HCT116 (cell line): ENCODE measurements at regions not wholly inside any gene's neighbourhood (a gene's known extent, or its start where the extent isn't known, plus 50 kb on each side); places are given as distances from the start of the nearest gene placed in this dataset.

Experiments used
- ATAC-seq: fragments of 200-7000 bp; cut with Tn5 transposase; 2 replicates; pipeline ENCODE4 v1.9.1; 2020; ENCODE audit warnings: mild to moderate bottlenecking, moderate library complexity
- BruUV-seq: library from RNA; stranded (reverse); fragments of 400-500 nt; replicated peaks from 2 replicates; lab custom pipeline; 2021; lab: Mats Ljungman, UMichigan
- CTCF ChIA-PET: fragments of 300-600 bp; sonication (Branson Sonifier 250); formaldehyde crosslinking; loops from one replicate; lab custom pipeline; 2021; ENCODE audit warnings: antibody characterized with exemption; lab: Charles Lee
- POLR2A ChIA-PET: fragments of 300-600, 350-600 bp; sonication (Branson Sonifier 250); formaldehyde crosslinking; loops from one replicate; lab custom pipeline; 2021; ENCODE audit warnings: antibody characterized with exemption; lab: Charles Lee
- RAD21 ChIA-PET, 2 experiments: fragments of 300-600 bp; sonication (Branson Sonifier 250); formaldehyde crosslinking; loops; one replicate each; lab custom pipeline; 2023; ENCODE audit warnings: low total read pairs in 2 of 2; ENCODE audit not compliant: uncharacterized antibody in 2 of 2, unreplicated experiment in 2 of 2, low non-redundant PET in 1 of 2; lab: Charles Lee
- DNase-seq: peaks from one replicate; pipeline ENCODE4 v3.0.0-alpha.2; 2010; ENCODE audit warnings: low read depth, low spot score
- H2AFZ ChIP-seq: fragments of 200-600 bp; shearing (Covaris generic), sonication (generic); 2 replicates; pipeline ENCODE4 v1.6.1; 2017; ENCODE audit warnings: low read depth, mixed run types, mixed read lengths, antibody characterized with exemption, low read length; ENCODE audit not compliant: poor library complexity, severe bottlenecking
- H3K27ac ChIP-seq: 2 replicates; pipeline ENCODE4 v1.5.1; 2012; ENCODE audit warnings: low read depth, low read length
- H3K27me3 ChIP-seq: fragments of 200-600 bp; sonication (generic); 2 replicates; pipeline ENCODE4 v1.6.1; 2016; ENCODE audit warnings: mixed run types, low read length, mixed read lengths; ENCODE audit not compliant: insufficient read depth
- H3K36me3 ChIP-seq, 2 experiments: fragments of 200-500 bp in 1 of 2; fragments of 200-600 bp in 1 of 2; sonication (Bioruptor generic) in 1 of 2; sonication (generic) in 1 of 2; 2 replicates each; pipeline versions ENCODE4 v1.5.1 to v1.6.1; 2014 to 2016; ENCODE audit warnings: low read length in 2 of 2, inconsistent platforms in 1 of 2, mixed read lengths in 1 of 2, mixed run types in 1 of 2; ENCODE audit not compliant: insufficient read depth in 2 of 2, control insufficient read depth in 1 of 2
- H3K4me1 ChIP-seq, 2 experiments: fragments of 200-600 bp in 1 of 2; sonication (generic) in 1 of 2; 2 replicates each; pipeline versions ENCODE4 v1.5.1 to v1.6.1; 2012 to 2017; ENCODE audit warnings: low read length in 2 of 2, inconsistent platforms in 1 of 2, mild to moderate bottlenecking in 1 of 2, mixed read lengths in 1 of 2, mixed run types in 1 of 2, moderate library complexity in 1 of 2; ENCODE audit not compliant: insufficient read depth in 2 of 2, control insufficient read depth in 1 of 2
- H3K4me2 ChIP-seq: fragments of 200-600 bp; sonication (generic); 2 replicates; pipeline ENCODE4 v1.6.1; 2017; ENCODE audit warnings: mixed run types, low read length, mixed read lengths
- H3K4me3 ChIP-seq, 2 experiments: fragments of 200-600 bp in 1 of 2; sonication (generic) in 1 of 2; replicated peaks in 1 of 2; 2 replicates each; pipeline ENCODE4 v1.5.1; 2011 to 2016; ENCODE audit warnings: low read length in 2 of 2, control low read depth in 1 of 2, low read depth in 1 of 2, mild to moderate bottlenecking in 1 of 2, mixed read lengths in 1 of 2, mixed run types in 1 of 2
- H3K79me2 ChIP-seq: fragments of 200-600 bp; sonication (generic); 2 replicates; pipeline ENCODE4 v1.6.1; 2017; ENCODE audit warnings: mild to moderate bottlenecking, mixed run types, low read length, moderate library complexity, mixed read lengths; ENCODE audit not compliant: insufficient read depth
- H3K9ac ChIP-seq: fragments of 200-600 bp; sonication (generic); 2 replicates; pipeline ENCODE4 v1.6.1; 2016; ENCODE audit warnings: low read length, mixed read lengths
- H3K9me2 ChIP-seq: fragments of 200-600 bp; sonication (generic), shearing (Covaris generic); 2 replicates; pipeline ENCODE4 v1.6.1; 2017; ENCODE audit warnings: mixed run types, mild to moderate bottlenecking, moderate library complexity; ENCODE audit not compliant: insufficient read depth
- H3K9me3 ChIP-seq, 2 experiments: fragments of 200-500 bp in 1 of 2; fragments of 200-600 bp in 1 of 2; sonication (Bioruptor generic) in 1 of 2; sonication (generic) in 1 of 2; 2 replicates each; pipeline ENCODE4 v1.6.1; 2014 to 2017; ENCODE audit warnings: low read length in 2 of 2, mixed read lengths in 2 of 2, inconsistent platforms in 1 of 2, low read depth in 1 of 2, mild to moderate bottlenecking in 1 of 2, mixed run types in 1 of 2, moderate library complexity in 1 of 2; ENCODE audit not compliant: control insufficient read depth in 1 of 2, insufficient read depth in 1 of 2
- H4K20me1 ChIP-seq: fragments of 200-600 bp; sonication (generic), shearing (Covaris generic); 2 replicates; pipeline ENCODE4 v1.6.1; 2017; ENCODE audit warnings: mixed run types, mild to moderate bottlenecking, moderate library complexity; ENCODE audit not compliant: insufficient read depth
- CBX3 ChIP-seq: IDR thresholded peaks from 2 replicates; pipeline ENCODE4 v1.6.1; 2012; ENCODE audit warnings: low read depth
- EGR1 ChIP-seq: IDR thresholded peaks from 2 replicates; pipeline ENCODE4 v1.6.1; 2012; ENCODE audit warnings: low read depth
- SP1 ChIP-seq: IDR thresholded peaks from 2 replicates; pipeline ENCODE4 v1.6.1; 2012; ENCODE audit warnings: low read depth
- SRF ChIP-seq: IDR thresholded peaks from 2 replicates; pipeline ENCODE4 v1.6.1; 2012; ENCODE audit warnings: low read depth
- YY1 ChIP-seq: IDR thresholded peaks from 2 replicates; pipeline ENCODE4 v1.6.1; 2011; ENCODE audit warnings: low read length, low read depth, moderate library complexity, mild to moderate bottlenecking; ENCODE audit not compliant: insufficient replicate concordance; ENCODE audit errors: extremely low read depth
- intact Hi-C: fragments of 100-400 bp; cut with micrococcal nuclease; formaldehyde crosslinking; loops from 2 replicates; pipeline ENCODE4 v1.10.0; 2022
- TF ChIP-seq, protein P1 (sequence below), 3 experiments: fragments of 200-600 bp in 1 of 3; sonication (generic) in 1 of 3; IDR thresholded peaks in 2 of 3; conservative IDR thresholded peaks in 1 of 3; 2 replicates each; pipeline ENCODE4 v1.5.1; 2012 to 2017; ENCODE audit warnings: low read depth in 2 of 3, low read length in 2 of 3, antibody characterized with exemption in 1 of 3, borderline replicate concordance in 1 of 3, control low read depth in 1 of 3, mild to moderate bottlenecking in 1 of 3, mixed read lengths in 1 of 3, mixed run types in 1 of 3, moderate library complexity in 1 of 3; ENCODE audit not compliant: insufficient read depth in 1 of 3
- TF ChIP-seq, protein P2 (sequence below): IDR thresholded peaks from 2 replicates; pipeline ENCODE4 v1.6.1; 2012
- TF ChIP-seq, protein P3 (sequence below): IDR thresholded peaks from 2 replicates; pipeline ENCODE4 v1.6.1; 2012

DNA sequence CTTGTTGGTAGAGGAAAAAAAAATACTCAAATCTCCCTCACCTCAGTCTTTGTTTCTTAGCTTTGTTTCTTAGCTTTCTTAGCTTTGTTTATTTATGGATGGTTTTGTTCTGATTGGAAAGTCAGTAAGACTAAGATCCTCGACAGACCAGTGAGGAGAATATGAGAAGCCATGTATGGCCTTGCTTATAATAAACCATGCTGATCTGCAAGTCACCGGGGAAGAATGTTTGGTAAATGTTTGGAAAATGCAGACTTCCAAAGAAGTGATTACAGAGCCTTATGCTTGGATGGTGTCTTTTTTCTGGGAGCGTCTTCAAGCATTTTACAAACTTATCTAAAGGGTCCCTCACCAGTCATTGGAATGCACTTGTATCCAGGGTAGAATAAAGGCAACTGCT lies 90.1 kb upstream of the NOCT start:
- Histone ChIP-seq H3K4me1 (no peaks in the 10 kb centered on the region), H4K20me1 (no peaks in the 10 kb centered on the region), H3K4me2 (no peak overlapping the region), H3K9me3 (no peaks in the 10 kb centered on the region), H3K9ac (no peak overlapping the region), H3K36me3 (no peaks in the 10 kb centered on the region), H3K27me3 (no peaks in the 10 kb centered on the region), H3K4me3 (no peak overlapping the region), H2AFZ (no peak overlapping the region), H3K27ac (no peak overlapping the region), H3K9me2 (no peaks in the 10 kb centered on the region), H3K79me2 (no peaks in the 10 kb centered on the region)
- POLR2A ChIA-PET, result no interaction called here
- no TSS peak for BruUV-seq
- RAD21 ChIA-PET, result no interaction called here
- no peak for DNase-seq
- no peak for TF ChIP-seq SRF
- no peak for TF ChIP-seq CBX3
- TF ChIP-seq, protein P1, sequence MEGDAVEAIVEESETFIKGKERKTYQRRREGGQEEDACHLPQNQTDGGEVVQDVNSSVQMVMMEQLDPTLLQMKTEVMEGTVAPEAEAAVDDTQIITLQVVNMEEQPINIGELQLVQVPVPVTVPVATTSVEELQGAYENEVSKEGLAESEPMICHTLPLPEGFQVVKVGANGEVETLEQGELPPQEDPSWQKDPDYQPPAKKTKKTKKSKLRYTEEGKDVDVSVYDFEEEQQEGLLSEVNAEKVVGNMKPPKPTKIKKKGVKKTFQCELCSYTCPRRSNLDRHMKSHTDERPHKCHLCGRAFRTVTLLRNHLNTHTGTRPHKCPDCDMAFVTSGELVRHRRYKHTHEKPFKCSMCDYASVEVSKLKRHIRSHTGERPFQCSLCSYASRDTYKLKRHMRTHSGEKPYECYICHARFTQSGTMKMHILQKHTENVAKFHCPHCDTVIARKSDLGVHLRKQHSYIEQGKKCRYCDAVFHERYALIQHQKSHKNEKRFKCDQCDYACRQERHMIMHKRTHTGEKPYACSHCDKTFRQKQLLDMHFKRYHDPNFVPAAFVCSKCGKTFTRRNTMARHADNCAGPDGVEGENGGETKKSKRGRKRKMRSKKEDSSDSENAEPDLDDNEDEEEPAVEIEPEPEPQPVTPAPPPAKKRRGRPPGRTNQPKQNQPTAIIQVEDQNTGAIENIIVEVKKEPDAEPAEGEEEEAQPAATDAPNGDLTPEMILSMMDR (IDR thresholded peaks at IDR 0.05 in 2 of 3, conservative IDR thresholded peaks at IDR 0.05 in 1 of 3; ENCODE audit: borderline replicate concordance in 1 of 3, insufficient read depth in 1 of 3, low read depth in 2 of 3, low read length in 2 of 3), result no peak
- TF ChIP-seq, protein P2, sequence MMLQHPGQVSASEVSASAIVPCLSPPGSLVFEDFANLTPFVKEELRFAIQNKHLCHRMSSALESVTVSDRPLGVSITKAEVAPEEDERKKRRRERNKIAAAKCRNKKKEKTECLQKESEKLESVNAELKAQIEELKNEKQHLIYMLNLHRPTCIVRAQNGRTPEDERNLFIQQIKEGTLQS, result no peak
- TF ChIP-seq EGR1, result no peak
- no peak for TF ChIP-seq YY1
- TF ChIP-seq, protein P3, sequence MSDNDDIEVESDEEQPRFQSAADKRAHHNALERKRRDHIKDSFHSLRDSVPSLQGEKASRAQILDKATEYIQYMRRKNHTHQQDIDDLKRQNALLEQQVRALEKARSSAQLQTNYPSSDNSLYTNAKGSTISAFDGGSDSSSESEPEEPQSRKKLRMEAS, result no peak
- TF ChIP-seq SP1, result no peak
- no peak for ATAC-seq
- intact Hi-C loops, result no loop called here
- CTCF ChIA-PET, result no interaction called here
